ENCODE measurements at regions not wholly inside any gene's neighbourhood (a gene's known extent, or its start where the extent isn't known, plus 50 kb on each side); places are given as distances from the start of the nearest gene placed in this dataset.

DNA sequence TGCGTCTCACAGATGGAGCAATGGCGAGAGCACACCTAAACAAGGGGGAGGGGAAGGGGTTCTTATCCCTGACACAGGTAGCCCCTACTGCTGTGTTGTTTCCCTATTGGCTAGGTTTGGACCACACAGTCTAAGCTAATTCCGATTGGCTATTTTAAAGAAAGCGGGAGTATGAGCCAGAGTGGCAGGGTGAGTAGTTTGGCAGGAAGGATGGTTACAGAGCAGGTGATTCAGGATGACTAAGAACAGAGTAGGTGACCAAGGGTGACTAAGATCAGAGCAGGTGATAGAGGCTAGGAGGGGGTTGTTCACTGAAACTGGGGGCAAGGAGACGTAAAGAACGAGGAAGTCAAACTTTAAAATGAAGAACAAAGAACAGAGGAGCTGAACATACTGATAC lies 511.8 kb downstream of the EDEM1 start:
- TF ChIP-seq CTCF (IDR thresholded peaks at IDR 0.05) (no peak), POLR2A (IDR thresholded peaks at IDR 0.05) (no peak), POLR2AphosphoS5 (IDR thresholded peaks at IDR 0.05) (no peak)

All from prostate gland (tissue), 2 donors.